Progenitor cell of endocrine pancreas (in vitro differentiated cells): ENCODE measurements at regions not wholly inside any gene's neighbourhood (a gene's known extent, or its start where the extent isn't known, plus 50 kb on each side); places are given as distances from the start of the nearest gene placed in this dataset.

ENCODE experiments used
- DNase-seq: peaks from one replicate; pipeline ENCODE4 v3.0.0; 2021; ENCODE audit warnings: low spot score; ENCODE audit not compliant: unreplicated experiment
- H3K27ac Mint-ChIP-seq: 2 replicates; pipeline ENCODE4 v1.8.0; 2021; ENCODE audit warnings: mild to moderate bottlenecking, moderate library complexity, mixed read lengths
- H3K27me3 Mint-ChIP-seq: 2 replicates; pipeline ENCODE4 v1.8.0; 2021; ENCODE audit warnings: mixed read lengths
- H3K36me3 Mint-ChIP-seq: 2 replicates; pipeline ENCODE4 v1.8.0; 2022; ENCODE audit warnings: mixed read lengths; ENCODE audit not compliant: insufficient read depth
- H3K4me1 Mint-ChIP-seq: 2 replicates; pipeline ENCODE4 v1.8.0; 2021; ENCODE audit warnings: low read depth, mixed read lengths
- H3K4me3 Mint-ChIP-seq: 2 replicates; pipeline ENCODE4 v1.8.0; 2021; ENCODE audit warnings: low read depth, mild to moderate bottlenecking, moderate library complexity, mixed read lengths
- H3K9me3 Mint-ChIP-seq: 2 replicates; pipeline ENCODE4 v1.8.0; 2021; ENCODE audit warnings: low read depth, mixed read lengths
- CTCF ChIP-seq: fragments of 200-600 bp; sonication (generic); IDR thresholded peaks from one replicate; pipeline ENCODE4 v1.5.0; 2021; ENCODE audit warnings: antibody characterized with exemption, mild to moderate bottlenecking; ENCODE audit not compliant: unreplicated experiment

- Mint-ChIP-seq H3K9me3 (no peaks in the 10 kb centered on the region), H3K4me3 (no peak overlapping the region), H3K27ac (no peak overlapping the region), H3K4me1 (no peaks in the 10 kb centered on the region), H3K27me3 (no peaks in the 10 kb centered on the region), H3K36me3 (no peaks in the 10 kb centered on the region)
- peak; percentile 41 for TF ChIP-seq CTCF
- no peak for DNase-seq
Observed at GRCh38 chr5:118042076-118042475, 946.3 kb downstream of the DTWD2 start.

- Mint-ChIP-seq H3K36me3 (no peaks in the 10 kb centered on the region), H3K27me3 (no peaks in the 10 kb centered on the region), H3K4me3 (no peak overlapping the region), H3K4me1 (no peaks in the 10 kb centered on the region), H3K27ac (no peak overlapping the region), H3K9me3 (no peaks in the 10 kb centered on the region)
- TF ChIP-seq CTCF: no peak
- no peak for DNase-seq
Observed at GRCh38 chr5:118040496-118040895, 947.9 kb downstream of the DTWD2 start.

GRCh38 chr5:118033686-118034338 is 954.5 kb downstream of the DTWD2 start:
- Mint-ChIP-seq H3K9me3 (peaks cover 7% of the 10 kb centered on the region), H3K4me3 (no peak overlapping the region), H3K27me3 (no peaks in the 10 kb centered on the region), H3K4me1 (no peaks in the 10 kb centered on the region), H3K36me3 (peaks cover 1% of the 10 kb centered on the region), H3K27ac (no peak overlapping the region)
- no peak for DNase-seq
- no peak for TF ChIP-seq CTCF

GRCh38 chr5:118029807-118030206 is 958.5 kb downstream of the DTWD2 start:
- TF ChIP-seq CTCF: no peak
- DNase-seq: no peak
- peaks cover 1% of the 10 kb centered on the region for H3K36me3 Mint-ChIP-seq
- no peak overlapping the region for H3K27ac Mint-ChIP-seq
- no peak overlapping the region for H3K4me3 Mint-ChIP-seq
- peaks cover 7% of the 10 kb centered on the region for H3K9me3 Mint-ChIP-seq
- H3K4me1 Mint-ChIP-seq: no peaks in the 10 kb centered on the region
- no peaks in the 10 kb centered on the region for H3K27me3 Mint-ChIP-seq

- no peak overlapping the region for H3K27ac Mint-ChIP-seq
Observed at GRCh38 chr5:118022062-118022461, 966.3 kb downstream of the DTWD2 start.

More at GRCh38 chr5:118022062-118022461, 966.3 kb downstream of the DTWD2 start:
- Mint-ChIP-seq H3K4me3 (no peak overlapping the region), H3K36me3 (no peaks in the 10 kb centered on the region), H3K4me1 (peaks cover 4% of the 10 kb centered on the region), H3K9me3 (no peaks in the 10 kb centered on the region), H3K27me3 (no peaks in the 10 kb centered on the region)
- no peak for TF ChIP-seq CTCF
- DNase-seq: no peak
